ENCODE measurements at regions not wholly inside any gene's neighbourhood (a gene's known extent, or its start where the extent isn't known, plus 50 kb on each side); places are given as distances from the start of the nearest gene placed in this dataset.
A peak's percentile ranks its signal among the peaks of the same experiment; 100 is the strongest.

DNA sequence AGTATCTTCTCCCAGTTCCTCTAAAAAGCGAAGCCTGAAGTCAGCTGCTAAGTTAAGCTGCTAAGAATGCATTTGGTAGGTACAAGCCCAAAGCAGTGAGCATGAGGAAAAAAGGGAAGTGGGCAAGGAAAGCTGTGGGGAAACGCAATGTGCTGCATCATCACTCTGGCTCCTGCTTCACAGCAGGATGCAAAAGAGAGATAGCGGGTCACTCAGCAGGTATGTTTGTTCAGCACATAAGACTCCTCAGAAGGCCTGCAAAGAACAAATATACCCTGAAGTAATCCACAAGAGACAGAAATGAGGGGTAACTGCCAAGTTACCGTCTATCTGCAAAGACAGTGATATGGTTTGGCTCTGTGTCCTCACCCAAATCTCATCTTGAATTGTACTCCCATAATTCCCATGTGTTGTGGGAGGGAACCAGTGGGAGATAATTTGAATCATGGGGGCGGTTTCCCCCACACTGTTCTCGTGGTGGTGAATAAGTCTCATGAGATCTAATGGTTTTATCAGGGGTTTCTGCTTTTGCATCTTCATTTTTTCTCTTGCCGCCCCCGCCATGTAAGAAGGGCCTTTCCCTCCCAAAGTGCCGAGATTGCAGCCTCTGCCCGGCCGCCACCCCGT is 127.4 kb upstream of the EGLN3 start (continued):
- TF ChIP-seq CREB1 (IDR thresholded peaks at IDR 0.05) (no peak), CREB1 (CRISPR knock-in tag; IDR thresholded peaks at IDR 0.05) (0 out of 2 replicates have a peak, but pooled peaks have one; percentile 45), PATZ1 (CRISPR knock-in tag; IDR thresholded peaks at IDR 0.05; ENCODE audit: borderline replicate concordance) (no peak), AFF1 (IDR thresholded peaks at IDR 0.05; ENCODE audit: low read depth in 1 of 2, partially characterized antibody in 2 of 2) (peak; percentile 77 to 78), ZFP36 (IDR thresholded peaks at IDR 0.05; ENCODE audit: low read depth, low read length, partially characterized antibody) (no peak), NCOA6 (IDR thresholded peaks at IDR 0.05) (no peak), ZNF668 (CRISPR knock-in tag; IDR thresholded peaks at IDR 0.05) (no peak), RAD51 (IDR thresholded peaks at IDR 0.05; ENCODE audit: borderline replicate concordance, low read depth) (no peak), ZNF12 (CRISPR knock-in tag; IDR thresholded peaks at IDR 0.05) (no peak), MTA2 (IDR thresholded peaks at IDR 0.05; ENCODE audit: low read depth) (peak; percentile 86), HOXB6 (CRISPR knock-in tag; IDR thresholded peaks at IDR 0.05; ENCODE audit: borderline replicate concordance) (no peak), ID3 (CRISPR knock-in tag; IDR thresholded peaks at IDR 0.05) (no peak), ID3 (tag; IDR thresholded peaks at IDR 0.05) (0 out of 2 replicates have a peak, but pooled peaks have one; percentile 43), NFYB (IDR thresholded peaks at IDR 0.05; ENCODE audit: extremely low read depth, insufficient read length) (no peak), NR2C2 (CRISPR knock-in tag; IDR thresholded peaks at IDR 0.05) (no peak), NR2C2 (tag; IDR thresholded peaks at IDR 0.05) (peak; percentile 52), ATF7 (IDR thresholded peaks at IDR 0.05) (peak; percentile 84)
- TF ChIP-seq, protein P1, sequence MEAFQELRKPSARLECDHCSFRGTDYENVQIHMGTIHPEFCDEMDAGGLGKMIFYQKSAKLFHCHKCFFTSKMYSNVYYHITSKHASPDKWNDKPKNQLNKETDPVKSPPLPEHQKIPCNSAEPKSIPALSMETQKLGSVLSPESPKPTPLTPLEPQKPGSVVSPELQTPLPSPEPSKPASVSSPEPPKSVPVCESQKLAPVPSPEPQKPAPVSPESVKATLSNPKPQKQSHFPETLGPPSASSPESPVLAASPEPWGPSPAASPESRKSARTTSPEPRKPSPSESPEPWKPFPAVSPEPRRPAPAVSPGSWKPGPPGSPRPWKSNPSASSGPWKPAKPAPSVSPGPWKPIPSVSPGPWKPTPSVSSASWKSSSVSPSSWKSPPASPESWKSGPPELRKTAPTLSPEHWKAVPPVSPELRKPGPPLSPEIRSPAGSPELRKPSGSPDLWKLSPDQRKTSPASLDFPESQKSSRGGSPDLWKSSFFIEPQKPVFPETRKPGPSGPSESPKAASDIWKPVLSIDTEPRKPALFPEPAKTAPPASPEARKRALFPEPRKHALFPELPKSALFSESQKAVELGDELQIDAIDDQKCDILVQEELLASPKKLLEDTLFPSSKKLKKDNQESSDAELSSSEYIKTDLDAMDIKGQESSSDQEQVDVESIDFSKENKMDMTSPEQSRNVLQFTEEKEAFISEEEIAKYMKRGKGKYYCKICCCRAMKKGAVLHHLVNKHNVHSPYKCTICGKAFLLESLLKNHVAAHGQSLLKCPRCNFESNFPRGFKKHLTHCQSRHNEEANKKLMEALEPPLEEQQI (IDR thresholded peaks at IDR 0.05): peak; percentile 97
- TF ChIP-seq, protein P2, sequence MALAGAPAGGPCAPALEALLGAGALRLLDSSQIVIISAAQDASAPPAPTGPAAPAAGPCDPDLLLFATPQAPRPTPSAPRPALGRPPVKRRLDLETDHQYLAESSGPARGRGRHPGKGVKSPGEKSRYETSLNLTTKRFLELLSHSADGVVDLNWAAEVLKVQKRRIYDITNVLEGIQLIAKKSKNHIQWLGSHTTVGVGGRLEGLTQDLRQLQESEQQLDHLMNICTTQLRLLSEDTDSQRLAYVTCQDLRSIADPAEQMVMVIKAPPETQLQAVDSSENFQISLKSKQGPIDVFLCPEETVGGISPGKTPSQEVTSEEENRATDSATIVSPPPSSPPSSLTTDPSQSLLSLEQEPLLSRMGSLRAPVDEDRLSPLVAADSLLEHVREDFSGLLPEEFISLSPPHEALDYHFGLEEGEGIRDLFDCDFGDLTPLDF (CRISPR knock-in tag; IDR thresholded peaks at IDR 0.05): no peak

Measured in K562 (cell line).